Thoracic aorta (tissue), 2 donors: ENCODE measurements at regions not wholly inside any gene's neighbourhood (a gene's known extent, or its start where the extent isn't known, plus 50 kb on each side); places are given as distances from the start of the nearest gene placed in this dataset.

Source experiments
- ATAC-seq: fragments of 150-250 bp; one replicate; pipeline ENCODE4 v1.8.0; 2017; ENCODE audit warnings: low read depth; ENCODE audit not compliant: insufficient number of reproducible peaks, low FRiP score
- DNase-seq: peaks from one replicate; pipeline ENCODE4 v3.0.0-alpha.2; 2020; ENCODE audit warnings: low spot score
- H3K27ac ChIP-seq, 2 donors: fragments of 200-600 bp; sonication (generic); 1 replicate in 1 of 2; 2 replicates in 1 of 2; pipeline ENCODE4 v1.5.1; 2016; ENCODE audit warnings: mild to moderate bottlenecking in 2 of 2, moderate library complexity in 2 of 2
- H3K27me3 ChIP-seq: fragments of 200-600 bp; sonication (generic); replicated peaks from 2 replicates; pipeline ENCODE4 v1.6.0; 2016; ENCODE audit warnings: mild to moderate bottlenecking; ENCODE audit not compliant: insufficient read depth
- H3K36me3 ChIP-seq: fragments of 200-600 bp; sonication (generic); one replicate; pipeline ENCODE4 v1.5.1; 2016
- H3K4me1 ChIP-seq, 2 donors: fragments of 200-600 bp; sonication (generic); 1 replicate in 1 of 2; 2 replicates in 1 of 2; pipeline versions ENCODE4 v1.5.1 to v1.6.0; 2016; ENCODE audit warnings: low read depth in 2 of 2, mild to moderate bottlenecking in 1 of 2; ENCODE audit not compliant: control insufficient read depth in 1 of 2
- H3K4me3 ChIP-seq: fragments of 200-600 bp; sonication (generic); 2 replicates; pipeline ENCODE4 v1.5.1; 2016; ENCODE audit warnings: mild to moderate bottlenecking
- H3K9me3 ChIP-seq: fragments of 200-600 bp; sonication (generic); 2 replicates; pipeline ENCODE4 v1.5.1; 2016
- TF ChIP-seq, protein P1 (sequence below): fragments of 200-600 bp; sonication (generic); IDR thresholded peaks from one replicate; pipeline ENCODE4 v1.5.1; 2019; ENCODE audit warnings: antibody characterized with exemption

DNA sequence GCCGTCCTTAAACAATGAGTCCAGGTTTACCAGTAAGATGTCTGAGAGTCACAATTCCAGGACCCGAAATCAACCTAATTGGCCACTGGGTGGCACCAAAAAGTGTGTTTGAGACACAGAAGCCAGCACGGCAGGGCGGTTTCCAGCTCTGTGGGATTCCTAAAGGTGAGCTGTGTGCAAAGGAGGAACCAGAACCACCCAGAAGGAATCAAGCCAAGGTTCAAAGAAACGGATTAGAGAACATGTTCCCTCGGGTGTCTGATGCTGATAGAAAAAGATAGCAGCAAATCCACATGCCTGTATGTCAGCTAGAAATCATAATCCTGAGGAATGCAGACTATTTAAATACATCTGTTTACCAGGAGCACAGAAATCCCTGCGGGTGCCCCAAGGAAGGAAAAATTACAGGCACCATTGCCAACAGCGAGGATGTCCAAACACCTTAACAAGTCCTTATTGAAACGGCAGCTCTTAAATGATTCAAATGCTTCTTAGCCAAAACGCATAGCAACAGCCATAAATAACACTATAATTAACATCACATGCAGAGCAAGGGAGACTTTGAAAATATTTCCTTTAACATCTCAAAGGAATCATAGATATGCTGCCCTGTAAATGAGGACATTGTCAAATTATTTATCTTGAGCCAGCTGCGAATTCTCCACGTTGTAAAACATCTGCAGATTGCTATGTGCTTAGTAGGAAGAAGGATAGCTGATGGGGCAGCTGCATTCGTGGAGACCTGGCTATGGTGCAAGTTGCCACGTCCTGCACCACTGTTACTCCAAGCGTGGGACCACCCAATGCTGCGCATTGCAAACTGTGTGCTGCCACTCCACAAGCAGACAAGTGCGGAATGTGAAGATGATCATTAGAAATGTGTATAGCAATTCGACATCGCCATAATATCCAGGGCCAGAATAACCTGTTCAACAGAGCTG lies 318.7 kb upstream of the NCKAP5 start:
- H3K27me3 ChIP-seq, result no peaks in the 10 kb centered on the region
- TF ChIP-seq, protein P1, sequence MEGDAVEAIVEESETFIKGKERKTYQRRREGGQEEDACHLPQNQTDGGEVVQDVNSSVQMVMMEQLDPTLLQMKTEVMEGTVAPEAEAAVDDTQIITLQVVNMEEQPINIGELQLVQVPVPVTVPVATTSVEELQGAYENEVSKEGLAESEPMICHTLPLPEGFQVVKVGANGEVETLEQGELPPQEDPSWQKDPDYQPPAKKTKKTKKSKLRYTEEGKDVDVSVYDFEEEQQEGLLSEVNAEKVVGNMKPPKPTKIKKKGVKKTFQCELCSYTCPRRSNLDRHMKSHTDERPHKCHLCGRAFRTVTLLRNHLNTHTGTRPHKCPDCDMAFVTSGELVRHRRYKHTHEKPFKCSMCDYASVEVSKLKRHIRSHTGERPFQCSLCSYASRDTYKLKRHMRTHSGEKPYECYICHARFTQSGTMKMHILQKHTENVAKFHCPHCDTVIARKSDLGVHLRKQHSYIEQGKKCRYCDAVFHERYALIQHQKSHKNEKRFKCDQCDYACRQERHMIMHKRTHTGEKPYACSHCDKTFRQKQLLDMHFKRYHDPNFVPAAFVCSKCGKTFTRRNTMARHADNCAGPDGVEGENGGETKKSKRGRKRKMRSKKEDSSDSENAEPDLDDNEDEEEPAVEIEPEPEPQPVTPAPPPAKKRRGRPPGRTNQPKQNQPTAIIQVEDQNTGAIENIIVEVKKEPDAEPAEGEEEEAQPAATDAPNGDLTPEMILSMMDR, result peak; percentile 63
- no peak overlapping the region for H3K27ac ChIP-seq
- no peaks in the 10 kb centered on the region for H3K36me3 ChIP-seq
- DNase-seq (no peak), ATAC-seq (no peak)
- H3K9me3 ChIP-seq, result no peaks in the 10 kb centered on the region
- H3K4me1 ChIP-seq, result no peaks in the 10 kb centered on the region
- H3K4me3 ChIP-seq, result no peak overlapping the region

DNA sequence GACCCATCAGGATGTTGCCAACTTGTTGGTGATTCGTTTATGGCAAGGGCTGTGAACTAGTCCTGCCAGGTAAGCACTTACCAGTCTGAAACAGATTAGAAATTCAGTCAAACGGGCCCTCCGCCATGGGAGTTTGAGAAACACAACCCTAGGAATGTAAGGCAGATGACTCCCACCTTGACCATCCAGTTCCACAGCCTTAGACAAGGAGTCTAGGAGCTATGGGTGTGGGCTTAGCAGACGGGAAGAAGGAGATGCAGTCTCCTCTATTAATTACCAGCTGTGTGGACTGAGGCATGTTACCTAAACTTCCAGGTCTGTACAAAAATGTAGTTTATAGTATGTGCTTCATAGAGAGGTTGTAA lies 319.4 kb upstream of the NCKAP5 start:
- no peak overlapping the region for H3K4me3 ChIP-seq
- ATAC-seq, result no peak
- TF ChIP-seq, protein P1, result no peak
- H3K36me3 ChIP-seq, result no peaks in the 10 kb centered on the region
- no peaks in the 10 kb centered on the region for H3K9me3 ChIP-seq
- H3K4me1 ChIP-seq, result no peaks in the 10 kb centered on the region
- no peak overlapping the region for H3K27ac ChIP-seq
- H3K27me3 ChIP-seq, result no peaks in the 10 kb centered on the region
- DNase-seq, result no peak

DNA sequence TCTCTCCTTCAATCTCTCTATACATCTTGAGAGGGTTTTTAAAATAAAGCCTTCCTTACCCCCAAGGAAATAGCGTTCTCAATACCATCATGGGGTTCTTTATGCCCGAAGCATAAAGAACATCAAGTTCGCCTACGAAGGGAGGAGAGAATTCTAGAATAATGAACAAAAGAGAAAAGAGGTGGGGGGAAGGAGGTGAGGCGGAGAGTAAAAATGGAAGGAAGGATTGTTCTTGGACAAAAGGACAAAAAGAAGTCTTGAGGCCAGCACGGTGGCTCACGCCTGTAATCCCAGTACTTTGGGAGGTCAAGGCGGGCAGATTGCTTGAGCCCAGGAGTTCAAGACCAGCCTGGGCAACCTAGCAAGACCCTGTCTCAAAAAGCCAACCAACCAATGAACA lies 319.8 kb upstream of the NCKAP5 start:
- H3K27ac ChIP-seq, result no peak overlapping the region

DNA sequence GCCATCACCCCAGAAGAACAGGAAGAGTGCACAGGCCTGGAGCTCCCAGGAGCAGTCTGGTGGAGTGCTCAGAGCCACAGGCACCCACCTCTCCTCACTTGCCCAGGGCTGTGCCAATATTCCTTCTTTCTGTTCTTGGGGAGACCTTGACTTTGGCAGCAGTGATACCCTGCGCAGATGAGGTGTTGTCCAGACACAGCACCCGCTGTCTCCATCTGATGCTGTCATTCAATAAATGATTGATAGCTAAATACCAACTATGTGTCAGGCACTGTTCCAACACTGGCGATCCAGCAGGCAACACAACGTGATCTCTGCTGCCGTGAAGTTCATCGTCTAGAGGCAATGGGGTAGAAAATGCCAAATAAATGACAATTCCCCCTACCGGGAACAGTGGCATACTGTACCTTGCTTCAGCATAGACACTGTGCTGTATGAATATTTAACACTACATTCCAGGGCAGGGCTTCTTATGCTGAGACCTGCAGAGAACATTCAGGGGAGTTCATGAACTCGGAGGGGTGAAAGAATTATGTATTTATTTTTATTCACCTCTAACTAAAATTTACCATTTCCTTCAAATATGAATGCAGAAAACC lies 320.5 kb upstream of the NCKAP5 start:
- H3K36me3 ChIP-seq, result no peaks in the 10 kb centered on the region
- H3K27me3 ChIP-seq, result no peaks in the 10 kb centered on the region
- no peak overlapping the region for H3K27ac ChIP-seq
- H3K4me1 ChIP-seq, result no peaks in the 10 kb centered on the region
- H3K4me3 ChIP-seq, result no peak overlapping the region
- H3K9me3 ChIP-seq, result no peaks in the 10 kb centered on the region
- TF ChIP-seq, protein P1, result no peak
- no peak for ATAC-seq
- DNase-seq, result no peak

More for the DNA sequence above, 319.8 kb upstream of the NCKAP5 start:
- no peaks in the 10 kb centered on the region for H3K9me3 ChIP-seq
- H3K27me3 ChIP-seq, result no peaks in the 10 kb centered on the region
- ATAC-seq, result no peak
- no peaks in the 10 kb centered on the region for H3K36me3 ChIP-seq
- TF ChIP-seq, protein P1, result no peak
- H3K4me3 ChIP-seq, result no peak overlapping the region
- no peaks in the 10 kb centered on the region for H3K4me1 ChIP-seq
- no peak for DNase-seq

DNA sequence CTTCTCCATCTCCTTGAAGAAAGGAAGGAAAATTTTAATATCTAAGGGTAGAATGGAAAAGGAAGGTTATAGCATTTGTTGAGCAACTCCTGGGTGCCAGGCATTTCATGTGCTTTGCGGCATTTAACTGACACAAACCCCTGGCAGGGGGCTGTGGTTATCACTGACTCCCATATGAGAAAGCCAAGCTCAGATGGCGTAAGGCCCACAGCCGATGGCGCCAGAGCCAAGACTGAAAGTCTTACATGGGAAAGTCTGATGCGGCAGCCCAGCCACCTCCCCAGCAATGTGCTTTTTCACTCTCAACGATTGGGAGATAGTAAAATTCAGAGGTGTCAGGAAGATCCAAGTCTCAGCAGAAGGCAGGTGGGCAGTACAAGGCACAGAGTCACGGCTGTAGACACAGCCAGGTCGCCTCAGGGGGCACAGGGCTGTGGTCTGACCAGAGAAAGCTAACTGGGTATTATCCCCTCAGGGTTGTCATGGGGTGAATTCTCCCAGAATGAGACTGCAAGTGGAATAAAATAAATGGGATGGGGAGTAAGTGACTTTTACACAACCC lies 324.2 kb upstream of the NCKAP5 start:
- Histone ChIP-seq H3K27me3 (no peaks in the 10 kb centered on the region), H3K27ac (no peak overlapping the region), H3K4me1 (no peaks in the 10 kb centered on the region), H3K36me3 (no peaks in the 10 kb centered on the region), H3K4me3 (no peak overlapping the region), H3K9me3 (no peaks in the 10 kb centered on the region)
- TF ChIP-seq, protein P1, result no peak
- DNase-seq (no peak), ATAC-seq (no peak)
